H9 (cell line): ENCODE measurements at regions not wholly inside any gene's neighbourhood (a gene's known extent, or its start where the extent isn't known, plus 50 kb on each side); places are given as distances from the start of the nearest gene placed in this dataset.

ENCODE experiments used
- DNase-seq: peaks from one replicate; pipeline ENCODE4 v3.0.0-alpha.2; 2017
- H2AFZ ChIP-seq: one replicate; pipeline ENCODE4 v1.6.1; 2013; ENCODE audit warnings: mild to moderate bottlenecking, low read length, control low read depth, moderate library complexity
- H2AK5ac ChIP-seq: 2 replicates; pipeline ENCODE4 v1.6.1; 2013; ENCODE audit warnings: low read length, control low read depth, mixed read lengths; ENCODE audit not compliant: insufficient read length
- H2BK120ac ChIP-seq: one replicate; pipeline ENCODE4 v1.6.1; 2013; ENCODE audit warnings: low read depth, mild to moderate bottlenecking, low read length, control low read depth, inconsistent platforms; ENCODE audit not compliant: poor library complexity, severe bottlenecking
- H2BK12ac ChIP-seq: 2 replicates; pipeline ENCODE4 v1.6.1; 2013; ENCODE audit warnings: low read length, control low read depth, mixed read lengths, low read depth; ENCODE audit not compliant: insufficient read length
- H2BK15ac ChIP-seq: 2 replicates; pipeline ENCODE4 v1.6.1; 2013; ENCODE audit warnings: low read depth, low read length, control low read depth
- H2BK20ac ChIP-seq: one replicate; pipeline ENCODE4 v1.6.1; 2013; ENCODE audit warnings: low read depth, mild to moderate bottlenecking, low read length, control low read depth, inconsistent platforms; ENCODE audit not compliant: poor library complexity, severe bottlenecking
- H2BK5ac ChIP-seq: 2 replicates; pipeline ENCODE4 v1.6.1; 2013; ENCODE audit warnings: low read length, control low read depth, mixed read lengths; ENCODE audit not compliant: insufficient read length
- H3K14ac ChIP-seq: 2 replicates; pipeline ENCODE4 v1.6.1; 2013; ENCODE audit warnings: low read length, control low read depth; ENCODE audit not compliant: insufficient read depth
- H3K18ac ChIP-seq: 2 replicates; pipeline ENCODE4 v1.6.1; 2013; ENCODE audit warnings: low read depth, mild to moderate bottlenecking, mixed read lengths, low read length, control low read depth; ENCODE audit not compliant: insufficient read length
- H3K23ac ChIP-seq: 2 replicates; pipeline ENCODE4 v1.6.1; 2013; ENCODE audit warnings: low read length, control low read depth, mixed read lengths, low read depth; ENCODE audit not compliant: insufficient read length
- H3K23me2 ChIP-seq: 2 replicates; pipeline ENCODE4 v1.6.1; 2013; ENCODE audit warnings: low read depth, mild to moderate bottlenecking, mixed read lengths, low read length, control low read depth; ENCODE audit not compliant: insufficient read length, poor library complexity, severe bottlenecking
- H3K27ac ChIP-seq: 2 replicates; pipeline ENCODE4 v1.5.1; 2013; ENCODE audit warnings: low read length, control low read depth, mixed read lengths, low read depth; ENCODE audit not compliant: insufficient read length
- H3K27me3 ChIP-seq: 2 replicates; pipeline ENCODE4 v1.6.1; 2013; ENCODE audit warnings: low read length, control low read depth, inconsistent platforms; ENCODE audit not compliant: insufficient read depth
- H3K4ac ChIP-seq: 2 replicates; pipeline ENCODE4 v1.6.1; 2013; ENCODE audit warnings: low read depth, mild to moderate bottlenecking, control low read depth, inconsistent platforms, low read length, moderate library complexity
- H3K4me1 ChIP-seq: 2 replicates; pipeline ENCODE4 v1.6.1; 2013; ENCODE audit warnings: low read length, control low read depth, inconsistent platforms; ENCODE audit not compliant: insufficient read depth
- H3K4me2 ChIP-seq: 2 replicates; pipeline ENCODE4 v1.6.1; 2013; ENCODE audit warnings: low read length, control low read depth, mixed read lengths; ENCODE audit not compliant: insufficient read length, insufficient read depth
- H3K56ac ChIP-seq: 2 replicates; pipeline ENCODE4 v1.6.1; 2013; ENCODE audit warnings: low read depth, mild to moderate bottlenecking, mixed read lengths, low read length, control low read depth; ENCODE audit not compliant: insufficient read length
- H3K79me1 ChIP-seq: 2 replicates; pipeline ENCODE4 v1.6.1; 2013; ENCODE audit warnings: low read depth, mild to moderate bottlenecking, moderate library complexity, low read length, control low read depth, inconsistent platforms; ENCODE audit not compliant: insufficient read depth, poor library complexity, severe bottlenecking
- H3K79me2 ChIP-seq: 2 replicates; pipeline ENCODE4 v1.6.1; 2013; ENCODE audit warnings: low read length, control low read depth, inconsistent platforms; ENCODE audit not compliant: insufficient read depth
- H3K9ac ChIP-seq: 2 replicates; pipeline ENCODE4 v1.6.1; 2013; ENCODE audit warnings: low read length, control low read depth, mixed read lengths; ENCODE audit not compliant: insufficient read length; ENCODE audit errors: extremely low read depth
- H3K9me3 ChIP-seq: one replicate; pipeline ENCODE4 v1.6.1; 2013; ENCODE audit warnings: low read depth, low read length, inconsistent platforms; ENCODE audit not compliant: control insufficient read depth
- H3T11ph ChIP-seq: one replicate; pipeline ENCODE4 v1.6.1; 2013; ENCODE audit warnings: mild to moderate bottlenecking, low read length, control low read depth, inconsistent platforms
- H4K20me1 ChIP-seq: one replicate; pipeline ENCODE4 v1.6.1; 2013; ENCODE audit not compliant: control insufficient read depth, insufficient read length, insufficient read depth
- H4K5ac ChIP-seq: 2 replicates; pipeline ENCODE4 v1.6.1; 2013; ENCODE audit warnings: low read depth, mild to moderate bottlenecking, mixed read lengths, low read length, control low read depth; ENCODE audit not compliant: insufficient read length
- H4K8ac ChIP-seq: replicated peaks from 2 replicates; pipeline ENCODE4 v1.6.1; 2013; ENCODE audit warnings: low read length, control low read depth, mixed read lengths, low read depth; ENCODE audit not compliant: insufficient read length
- H4K91ac ChIP-seq: 2 replicates; pipeline ENCODE4 v1.6.1; 2013; ENCODE audit warnings: low read depth, mild to moderate bottlenecking, moderate library complexity, mixed read lengths, low read length, control low read depth; ENCODE audit not compliant: insufficient read length
- H3K27ac Mint-ChIP-seq, 3 experiments: 2 replicates in 2 of 3; 3 replicates in 1 of 3; pipeline ENCODE4 v1.8.0; 2020 to 2021; ENCODE audit warnings: mixed read lengths in 3 of 3, mild to moderate bottlenecking in 1 of 3, moderate library complexity in 1 of 3
- H3K27me3 Mint-ChIP-seq: 2 replicates; pipeline ENCODE4 v1.8.0; 2021; ENCODE audit warnings: low read depth, mild to moderate bottlenecking, moderate library complexity, mixed read lengths
- H3K36me3 Mint-ChIP-seq, 3 experiments: 2 replicates in 2 of 3; 3 replicates in 1 of 3; pipeline ENCODE4 v1.8.0; 2020 to 2021; ENCODE audit warnings: low read depth in 3 of 3, mixed read lengths in 3 of 3; ENCODE audit not compliant: insufficient read depth in 1 of 3
- H3K4me1 Mint-ChIP-seq, 2 experiments: 2 replicates each; pipeline ENCODE4 v1.8.0; 2020; ENCODE audit warnings: mixed read lengths in 2 of 2
- H3K4me3 Mint-ChIP-seq, 2 experiments: 2 replicates in 1 of 2; 3 replicates in 1 of 2; pipeline ENCODE4 v1.8.0; 2020 to 2021; ENCODE audit warnings: mild to moderate bottlenecking in 2 of 2, mixed read lengths in 2 of 2, moderate library complexity in 1 of 2
- H3K9me3 Mint-ChIP-seq, 2 experiments: 2 replicates in 1 of 2; 3 replicates in 1 of 2; pipeline ENCODE4 v1.8.0; 2020; ENCODE audit warnings: mild to moderate bottlenecking in 2 of 2, mixed read lengths in 2 of 2, moderate library complexity in 1 of 2
- CTCF ChIP-seq: fragments of 200-600 bp; sonication (generic); conservative IDR thresholded peaks from 3 replicates; pipeline ENCODE4 v1.8.0; 2021; ENCODE audit warnings: antibody characterized with exemption, mild to moderate bottlenecking
- WGBS: extraction: QIAGEN DNeasy Blood & Tissue Kit; methylation state at CpG from one replicate; pipeline ENCODE4 v1.1.7; 2013; ENCODE audit warnings: missing lambda C conversion rate, low lambda C conversion rate, mixed read lengths; ENCODE audit not compliant: insufficient read length; ENCODE audit errors: extremely low coverage; 5-methylcytosine and 5-hydroxymethylcytosine counted together

- H4K20me1 ChIP-seq = no peaks in the 10 kb centered on the region
- H3K9me3 Mint-ChIP-seq = no peaks in the 10 kb centered on the region
- DNase-seq = no peak
- no peak overlapping the region for H3K4ac ChIP-seq
- no peak overlapping the region for H2BK20ac ChIP-seq
- H3K27me3 ChIP-seq = no peaks in the 10 kb centered on the region
- H3K79me1 ChIP-seq = no peaks in the 10 kb centered on the region
- no peaks in the 10 kb centered on the region; a peak in 1 of 4 replicates for H3K4me1 Mint-ChIP-seq
- no peak overlapping the region for H3K18ac ChIP-seq
- H3K79me2 ChIP-seq = no peaks in the 10 kb centered on the region
- no peak overlapping the region for H2BK15ac ChIP-seq
- no peak for TF ChIP-seq CTCF
- no peaks in the 10 kb centered on the region for H3K9me3 ChIP-seq
- H3K27ac ChIP-seq = no peak overlapping the region
- H4K91ac ChIP-seq = no peak overlapping the region
- no CpG with 5 or more reads among the region's 6 CpGs for WGBS
- H3K4me3 Mint-ChIP-seq = no peak overlapping the region
- no peak overlapping the region for H4K8ac ChIP-seq
- no peak overlapping the region for H3K56ac ChIP-seq
- no peak overlapping the region for H3K9ac ChIP-seq
- no peak overlapping the region for H2BK120ac ChIP-seq
- no peak overlapping the region for H3T11ph ChIP-seq
- no peak overlapping the region for H3K27ac Mint-ChIP-seq
- no peaks in the 10 kb centered on the region for H3K4me1 ChIP-seq
- no peaks in the 10 kb centered on the region for H3K23me2 ChIP-seq
- no peak overlapping the region for H3K14ac ChIP-seq
- H3K36me3 Mint-ChIP-seq = no peaks in the 10 kb centered on the region
- no peak overlapping the region for H3K4me2 ChIP-seq
- no peak overlapping the region for H2BK12ac ChIP-seq
- peaks cover 2% of the 10 kb centered on the region for H3K27me3 Mint-ChIP-seq
- no peak overlapping the region for H3K23ac ChIP-seq
- H4K5ac ChIP-seq = no peak overlapping the region
- no peak overlapping the region for H2BK5ac ChIP-seq
- H2AK5ac ChIP-seq = no peak overlapping the region
- H2AFZ ChIP-seq = no peak overlapping the region
These were observed 376.6 kb downstream of the EIPR1 start for GRCh38 chr2:3000968-3001367.
